ENCODE measurements at regions not wholly inside any gene's neighbourhood (a gene's known extent, or its start where the extent isn't known, plus 50 kb on each side); places are given as distances from the start of the nearest gene placed in this dataset.

GRCh38 chr9:87157366-87158031 is 210.2 kb upstream of the GAS1 start:
- Histone ChIP-seq H3K4me1 (ENCODE audit: insufficient read depth, poor library complexity, severe bottlenecking) (peaks cover 11% of the 10 kb centered on the region), H3K9me3 (ENCODE audit: severe bottlenecking) (no peaks in the 10 kb centered on the region), H3K36me3 (ENCODE audit: low read depth) (no peaks in the 10 kb centered on the region), H3K27ac (ENCODE audit: poor library complexity, severe bottlenecking) (peak overlapping the region; percentile 59), H3K27me3 (ENCODE audit: insufficient read depth, poor library complexity, severe bottlenecking) (no peaks in the 10 kb centered on the region), H3K4me3 (ENCODE audit: severe bottlenecking) (no peak overlapping the region)
- TF ChIP-seq, protein P1, sequence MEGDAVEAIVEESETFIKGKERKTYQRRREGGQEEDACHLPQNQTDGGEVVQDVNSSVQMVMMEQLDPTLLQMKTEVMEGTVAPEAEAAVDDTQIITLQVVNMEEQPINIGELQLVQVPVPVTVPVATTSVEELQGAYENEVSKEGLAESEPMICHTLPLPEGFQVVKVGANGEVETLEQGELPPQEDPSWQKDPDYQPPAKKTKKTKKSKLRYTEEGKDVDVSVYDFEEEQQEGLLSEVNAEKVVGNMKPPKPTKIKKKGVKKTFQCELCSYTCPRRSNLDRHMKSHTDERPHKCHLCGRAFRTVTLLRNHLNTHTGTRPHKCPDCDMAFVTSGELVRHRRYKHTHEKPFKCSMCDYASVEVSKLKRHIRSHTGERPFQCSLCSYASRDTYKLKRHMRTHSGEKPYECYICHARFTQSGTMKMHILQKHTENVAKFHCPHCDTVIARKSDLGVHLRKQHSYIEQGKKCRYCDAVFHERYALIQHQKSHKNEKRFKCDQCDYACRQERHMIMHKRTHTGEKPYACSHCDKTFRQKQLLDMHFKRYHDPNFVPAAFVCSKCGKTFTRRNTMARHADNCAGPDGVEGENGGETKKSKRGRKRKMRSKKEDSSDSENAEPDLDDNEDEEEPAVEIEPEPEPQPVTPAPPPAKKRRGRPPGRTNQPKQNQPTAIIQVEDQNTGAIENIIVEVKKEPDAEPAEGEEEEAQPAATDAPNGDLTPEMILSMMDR (IDR thresholded peaks at IDR 0.05; ENCODE audit: poor library complexity, severe bottlenecking) = no peak
- no peak for DNase-seq (ENCODE audit: low spot score)
- peak; percentile 82 for ATAC-seq (ENCODE audit: low read depth)

- Histone ChIP-seq H3K27me3 (ENCODE audit: insufficient read depth, poor library complexity, severe bottlenecking) (no peaks in the 10 kb centered on the region), H3K27ac (ENCODE audit: poor library complexity, severe bottlenecking) (no peak overlapping the region), H3K9me3 (ENCODE audit: severe bottlenecking) (no peaks in the 10 kb centered on the region), H3K4me3 (ENCODE audit: severe bottlenecking) (no peak overlapping the region), H3K4me1 (ENCODE audit: insufficient read depth, poor library complexity, severe bottlenecking) (peaks cover 11% of the 10 kb centered on the region), H3K36me3 (ENCODE audit: low read depth) (no peaks in the 10 kb centered on the region)
- TF ChIP-seq, protein P1 (IDR thresholded peaks at IDR 0.05; ENCODE audit: poor library complexity, severe bottlenecking) = no peak
- ATAC-seq (ENCODE audit: low read depth) (no peak), DNase-seq (ENCODE audit: low spot score) (no peak)
These were observed 211.5 kb upstream of the GAS1 start for GRCh38 chr9:87158765-87159164.

DNA sequence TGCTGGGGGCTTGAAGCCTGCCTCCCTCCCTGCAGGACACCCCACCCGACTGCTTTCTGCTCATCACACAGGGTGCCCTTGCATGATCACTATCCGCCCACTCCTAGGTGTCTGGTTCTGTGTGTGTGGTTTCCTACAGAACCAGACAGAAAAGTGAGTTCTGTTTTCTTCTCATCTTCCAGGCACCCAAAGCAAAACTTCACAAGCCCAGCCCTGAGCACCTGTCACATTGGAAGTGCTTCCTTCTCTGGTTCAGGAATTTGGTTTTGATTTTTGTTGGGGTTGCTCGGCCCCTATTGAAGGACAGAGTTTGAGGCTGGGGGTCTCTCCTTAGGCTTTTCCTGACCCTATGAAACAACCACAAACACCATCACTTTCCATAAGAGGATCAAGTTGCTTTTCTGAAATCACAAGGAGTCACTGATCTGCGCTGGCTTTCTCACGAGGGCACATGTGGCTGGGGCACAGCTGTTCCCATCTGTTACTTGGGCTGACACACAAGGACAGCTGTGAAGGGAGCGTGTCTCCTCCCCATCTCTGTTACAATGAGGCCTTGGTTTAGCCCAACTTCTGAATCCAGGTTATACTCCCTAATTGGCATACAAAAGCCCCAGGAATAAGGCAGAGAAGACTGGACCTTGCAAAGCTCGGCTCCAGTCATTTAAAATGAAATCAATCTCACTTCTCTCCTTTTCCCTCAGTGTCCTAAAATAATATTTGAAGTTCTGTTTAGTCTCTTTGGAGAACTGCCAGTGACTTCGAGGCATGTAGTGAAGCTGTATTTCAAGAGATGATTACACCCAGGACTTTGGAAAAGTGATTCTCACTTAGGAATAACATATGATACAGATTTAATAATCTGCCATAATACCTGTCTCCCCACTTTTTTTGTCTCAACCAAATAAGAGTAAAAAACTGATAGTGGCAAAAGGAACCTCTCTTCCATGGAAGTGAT is 213.1 kb upstream of the GAS1 start:
- no peak for ATAC-seq (ENCODE audit: low read depth)
- no peaks in the 10 kb centered on the region for H3K27me3 ChIP-seq (ENCODE audit: insufficient read depth, poor library complexity, severe bottlenecking)
- TF ChIP-seq, protein P1 (IDR thresholded peaks at IDR 0.05; ENCODE audit: poor library complexity, severe bottlenecking) = no peak
- H3K27ac ChIP-seq (ENCODE audit: poor library complexity, severe bottlenecking) = no peak overlapping the region
- no peak for DNase-seq (ENCODE audit: low spot score)
- no peak overlapping the region for H3K4me3 ChIP-seq (ENCODE audit: severe bottlenecking)
- H3K9me3 ChIP-seq (ENCODE audit: severe bottlenecking) = no peaks in the 10 kb centered on the region
- H3K36me3 ChIP-seq (ENCODE audit: low read depth) = no peaks in the 10 kb centered on the region
- peaks cover 11% of the 10 kb centered on the region for H3K4me1 ChIP-seq (ENCODE audit: insufficient read depth, poor library complexity, severe bottlenecking)

DNA sequence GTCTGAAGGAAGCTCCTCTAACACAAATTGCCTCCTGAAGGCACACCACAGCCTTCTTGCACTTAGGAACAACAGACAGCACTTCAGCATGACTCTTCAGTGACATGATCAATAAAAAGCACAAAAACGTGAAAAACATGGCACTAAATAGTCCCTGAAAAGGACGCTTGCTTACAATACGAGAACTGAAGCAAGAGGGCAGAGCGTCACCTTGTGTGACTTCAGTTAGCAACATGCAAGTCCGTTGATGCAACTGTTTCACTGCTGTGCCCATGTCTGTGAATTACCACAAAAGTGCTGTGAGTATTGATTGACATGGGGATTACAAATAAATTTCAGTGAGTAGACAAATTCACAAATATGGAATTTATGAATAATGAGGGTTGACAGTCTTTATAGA is 219.9 kb upstream of the GAS1 start:
- no peaks in the 10 kb centered on the region for H3K9me3 ChIP-seq (ENCODE audit: severe bottlenecking)
- H3K27me3 ChIP-seq (ENCODE audit: insufficient read depth, poor library complexity, severe bottlenecking) = no peaks in the 10 kb centered on the region
- H3K4me1 ChIP-seq (ENCODE audit: insufficient read depth, poor library complexity, severe bottlenecking) = no peaks in the 10 kb centered on the region
- TF ChIP-seq, protein P1 (IDR thresholded peaks at IDR 0.05; ENCODE audit: poor library complexity, severe bottlenecking) = no peak
- no peak for ATAC-seq (ENCODE audit: low read depth)
- no peak for DNase-seq (ENCODE audit: low spot score)
- no peak overlapping the region for H3K4me3 ChIP-seq (ENCODE audit: severe bottlenecking)
- no peak overlapping the region for H3K27ac ChIP-seq (ENCODE audit: poor library complexity, severe bottlenecking)
- no peaks in the 10 kb centered on the region for H3K36me3 ChIP-seq (ENCODE audit: low read depth)

All from RWPE2 (cell line).